Endodermal cell (in vitro differentiated cells): ENCODE measurements at regions not wholly inside any gene's neighbourhood (a gene's known extent, or its start where the extent isn't known, plus 50 kb on each side); places are given as distances from the start of the nearest gene placed in this dataset.
A peak's percentile ranks its signal among the peaks of the same experiment; 100 is the strongest.

Experiments used
- DNase-seq: peaks from one replicate; pipeline ENCODE4 v3.0.0-alpha.2; 2017
- H3K27ac ChIP-seq: 2 replicates; pipeline ENCODE4 v1.5.1; 2013; ENCODE audit warnings: mild to moderate bottlenecking, low read depth, low read length, moderate library complexity
- H3K27me3 ChIP-seq: 2 replicates; pipeline ENCODE4 v1.6.1; 2013; ENCODE audit warnings: mild to moderate bottlenecking, low read length, moderate library complexity; ENCODE audit not compliant: insufficient read depth, control insufficient read depth, poor library complexity, severe bottlenecking
- H3K36me3 ChIP-seq: 2 replicates; pipeline ENCODE4 v1.7.0; 2013; ENCODE audit warnings: mild to moderate bottlenecking, low read length, moderate library complexity; ENCODE audit not compliant: control insufficient read depth, insufficient read depth
- H3K4me1 ChIP-seq: one replicate; pipeline ENCODE4 v1.7.0; 2013; ENCODE audit warnings: low read length; ENCODE audit not compliant: control insufficient read depth, insufficient read depth
- H3K4me3 ChIP-seq: 2 replicates; pipeline ENCODE4 v1.5.1; 2013; ENCODE audit warnings: mild to moderate bottlenecking, low read length, moderate library complexity
- H3K9ac ChIP-seq: 2 replicates; pipeline ENCODE4 v1.6.1; 2013; ENCODE audit warnings: mild to moderate bottlenecking, low read length, moderate library complexity; ENCODE audit not compliant: poor library complexity, severe bottlenecking; ENCODE audit errors: extremely low read depth
- H3K9me3 ChIP-seq: 2 replicates; pipeline ENCODE4 v1.6.1; 2013; ENCODE audit warnings: mild to moderate bottlenecking, low read length, moderate library complexity; ENCODE audit not compliant: control insufficient read depth
- H3K27ac Mint-ChIP-seq: 2 replicates; pipeline ENCODE4 v1.8.0; 2020; ENCODE audit warnings: mixed read lengths
- H3K27me3 Mint-ChIP-seq: 2 replicates; pipeline ENCODE4 v1.8.0; 2021; ENCODE audit warnings: mild to moderate bottlenecking, mixed read lengths; ENCODE audit not compliant: insufficient read depth
- H3K36me3 Mint-ChIP-seq: 2 replicates; pipeline ENCODE4 v1.8.0; 2020; ENCODE audit warnings: low read depth, mixed read lengths
- H3K4me1 Mint-ChIP-seq: 2 replicates; pipeline ENCODE4 v1.8.0; 2020; ENCODE audit warnings: mixed read lengths
- H3K4me3 Mint-ChIP-seq: 2 replicates; pipeline ENCODE4 v1.8.0; 2020; ENCODE audit warnings: mild to moderate bottlenecking, moderate library complexity, mixed read lengths
- H3K9me3 Mint-ChIP-seq: 2 replicates; pipeline ENCODE4 v1.8.0; 2020; ENCODE audit warnings: mild to moderate bottlenecking, mixed read lengths
- CTCF ChIP-seq: fragments of 200-600 bp; sonication (generic); conservative IDR thresholded peaks from 2 replicates; pipeline ENCODE4 v1.5.0; 2021; ENCODE audit warnings: antibody characterized with exemption, mild to moderate bottlenecking
- WGBS, 2 experiments: methylation state at CpG; one replicate each; pipeline versions ENCODE4 v1.1.5 to v1.1.7; 2013; ENCODE audit warnings: missing lambda C conversion rate in 2 of 2, mixed read lengths in 1 of 2; ENCODE audit not compliant: insufficient coverage in 1 of 2, insufficient read length in 1 of 2; 5-methylcytosine and 5-hydroxymethylcytosine counted together

- WGBS, 2 experiments, result 95 to 100% methylated on average over 2 to 3 of the region's 3 CpGs
- no peak for DNase-seq
- no peak overlapping the region for H3K27ac ChIP-seq
- peaks cover 27% of the 10 kb centered on the region for H3K9me3 ChIP-seq
- peaks cover 24% of the 10 kb centered on the region for H3K9me3 Mint-ChIP-seq
- H3K4me3 ChIP-seq, result peak overlapping the region; percentile 38
- no peaks in the 10 kb centered on the region for H3K36me3 Mint-ChIP-seq
- H3K4me1 Mint-ChIP-seq, result peaks cover 27% of the 10 kb centered on the region
- H3K4me3 Mint-ChIP-seq, result no peak overlapping the region
- H3K27ac Mint-ChIP-seq, result no peak overlapping the region
- peaks cover 23% of the 10 kb centered on the region for H3K4me1 ChIP-seq
- H3K9ac ChIP-seq, result no peak overlapping the region
- no peaks in the 10 kb centered on the region for H3K27me3 ChIP-seq
- TF ChIP-seq CTCF, result no peak
- peaks cover 3% of the 10 kb centered on the region for H3K27me3 Mint-ChIP-seq
- H3K36me3 ChIP-seq, result no peaks in the 10 kb centered on the region
Measured at GRCh38 chr2:14937336-14937735, 304.8 kb downstream of the LRATD1 start.

GRCh38 chr2:14941151-14941631 lies 308.7 kb downstream of the LRATD1 start:
- no peak for DNase-seq
- no peak overlapping the region for H3K9ac ChIP-seq
- Mint-ChIP-seq H3K36me3 (no peaks in the 10 kb centered on the region), H3K4me1 (peaks cover 9% of the 10 kb centered on the region), H3K27ac (no peak overlapping the region), H3K9me3 (peaks cover 24% of the 10 kb centered on the region), H3K27me3 (no peaks in the 10 kb centered on the region), H3K4me3 (no peak overlapping the region)
- peaks cover 1% of the 10 kb centered on the region for H3K4me1 ChIP-seq
- WGBS, 2 experiments, result 95 to 100% methylated on average over 2 to 4 of the region's 4 CpGs
- H3K27me3 ChIP-seq, result no peaks in the 10 kb centered on the region
- H3K27ac ChIP-seq, result no peak overlapping the region
- no peak for TF ChIP-seq CTCF
- no peak overlapping the region for H3K4me3 ChIP-seq
- H3K9me3 ChIP-seq, result peaks cover 27% of the 10 kb centered on the region
- no peaks in the 10 kb centered on the region for H3K36me3 ChIP-seq

- no peaks in the 10 kb centered on the region for H3K4me1 ChIP-seq
- no peaks in the 10 kb centered on the region for H3K36me3 ChIP-seq
- H3K27me3 ChIP-seq, result no peaks in the 10 kb centered on the region
- peaks cover 14% of the 10 kb centered on the region for H3K9me3 Mint-ChIP-seq
- no peak for TF ChIP-seq CTCF
- no peak overlapping the region for H3K9ac ChIP-seq
- no peak overlapping the region for H3K27ac ChIP-seq
- no peaks in the 10 kb centered on the region for H3K4me1 Mint-ChIP-seq
- H3K27ac Mint-ChIP-seq, result no peak overlapping the region
- no peaks in the 10 kb centered on the region for H3K36me3 Mint-ChIP-seq
- H3K4me3 Mint-ChIP-seq, result no peak overlapping the region
- H3K4me3 ChIP-seq, result no peak overlapping the region
- H3K9me3 ChIP-seq, result peaks cover 16% of the 10 kb centered on the region
- H3K27me3 Mint-ChIP-seq, result no peaks in the 10 kb centered on the region
- WGBS, 2 experiments, result 83 to 84% methylated on average over 1 to 3 of the region's 3 CpGs
- DNase-seq, result no peak
Measured at GRCh38 chr2:14942987-14943386, 310.5 kb downstream of the LRATD1 start.
